B cell (primary cell): ENCODE measurements at regions not wholly inside any gene's neighbourhood (a gene's known extent, or its start where the extent isn't known, plus 50 kb on each side); places are given as distances from the start of the nearest gene placed in this dataset.

Source experiments
- ATAC-seq: fragments of 200-7000 bp; cut with Tn5 transposase; one replicate; pipeline ENCODE4 v1.10.0; 2021; ENCODE audit warnings: low read depth, mild to moderate bottlenecking, moderate number of reproducible peaks, moderate library complexity
- CTCF ChIA-PET: fragments of 350-600 bp; sonication (Branson Sonifier 250); formaldehyde crosslinking; loops from one replicate; lab custom pipeline; 2021; ENCODE audit warnings: antibody characterized with exemption, inconsistent platforms; lab: Charles Lee
- POLR2A ChIA-PET: fragments of 350-600 bp; sonication (Branson Sonifier 250); formaldehyde crosslinking; loops from one replicate; lab custom pipeline; 2021; ENCODE audit warnings: antibody characterized with exemption; lab: Charles Lee
- DNase-seq: peaks from one replicate; pipeline ENCODE4 v3.0.0; 2013
- H2AFZ ChIP-seq: 2 replicates; pipeline ENCODE4 v1.6.1; 2012; ENCODE audit warnings: mild to moderate bottlenecking, low read depth, low read length; ENCODE audit not compliant: insufficient read depth, poor library complexity, severe bottlenecking
- H3K27ac ChIP-seq, 2 donors: 1 replicate in 1 of 2; 2 replicates in 1 of 2; pipeline ENCODE4 v1.5.1; 2012 to 2013; ENCODE audit warnings: low read length in 2 of 2, mild to moderate bottlenecking in 2 of 2, moderate library complexity in 1 of 2
- H3K27me3 ChIP-seq, 4 experiments: fragments of 200-600 bp in 1 of 4; sonication (generic) in 1 of 4; replicated peaks in 1 of 4; 1 replicate in 2 of 4; 2 replicates in 2 of 4; pipeline versions ENCODE4 v1.6.1 to v1.7.0; 2013 to 2016; ENCODE audit warnings: low read length in 3 of 4, mild to moderate bottlenecking in 2 of 4, mixed read lengths in 1 of 4, moderate library complexity in 1 of 4; ENCODE audit not compliant: insufficient read depth in 4 of 4, control insufficient read depth in 3 of 4; ENCODE audit errors: control extremely low read depth in 1 of 4
- H3K36me3 ChIP-seq, 2 experiments: replicated peaks in 1 of 2; 1 replicate in 1 of 2; 2 replicates in 1 of 2; pipeline versions ENCODE4 v1.6.1 to v1.7.1; 2013; ENCODE audit warnings: low read length in 1 of 2; ENCODE audit not compliant: insufficient read depth in 2 of 2, control insufficient read depth in 1 of 2; ENCODE audit errors: control extremely low read depth in 1 of 2, extremely low read depth in 1 of 2
- H3K4me1 ChIP-seq, 2 donors: fragments of 200-600 bp in 1 of 2; sonication (generic) in 1 of 2; 1 replicate in 1 of 2; 2 replicates in 1 of 2; pipeline versions ENCODE4 v1.5.1 to v1.6.1; 2013 to 2017; ENCODE audit warnings: low read length in 2 of 2; ENCODE audit not compliant: control insufficient read depth in 2 of 2, insufficient read depth in 2 of 2
- H3K4me2 ChIP-seq: replicated peaks from 2 replicates; pipeline ENCODE3; 2012; ENCODE audit warnings: mild to moderate bottlenecking, low read depth, low read length; ENCODE audit not compliant: poor library complexity, severe bottlenecking
- H3K4me3 ChIP-seq, 5 experiments: fragments of 200-600 bp in 1 of 5; sonication (generic) in 1 of 5; 1 replicate in 3 of 5; 2 replicates in 2 of 5; pipeline versions ENCODE4 v1.5.1 to v1.7.0; 2011 to 2016; ENCODE audit warnings: low read length in 4 of 5, mild to moderate bottlenecking in 4 of 5, low read depth in 2 of 5, control low read depth in 1 of 5, moderate library complexity in 1 of 5; ENCODE audit not compliant: insufficient read depth in 1 of 5; ENCODE audit errors: control extremely low read depth in 1 of 5, extremely low read depth in 1 of 5
- H3K79me2 ChIP-seq: fragments of 200-600 bp; sonication (generic); one replicate; pipeline ENCODE4 v1.6.0; 2016; ENCODE audit warnings: low read length; ENCODE audit not compliant: control insufficient read depth, insufficient read depth
- H3K9ac ChIP-seq: fragments of 200-600 bp; sonication (generic); 2 replicates; pipeline ENCODE4 v1.6.1; 2017; ENCODE audit warnings: mild to moderate bottlenecking, low read length, moderate library complexity
- H3K9me3 ChIP-seq, 3 donors: one replicate each; pipeline versions ENCODE4 v1.6.1 to v1.7.1; 2013; ENCODE audit warnings: low read length in 2 of 3; ENCODE audit not compliant: control insufficient read depth in 2 of 3, insufficient read depth in 1 of 3; ENCODE audit errors: control extremely low read depth in 1 of 3
- H4K20me1 ChIP-seq: 2 replicates; pipeline ENCODE4 v1.6.0; 2012; ENCODE audit warnings: mild to moderate bottlenecking, low read length; ENCODE audit not compliant: insufficient read depth, control insufficient read depth, poor library complexity, severe bottlenecking
- H3K27ac Mint-ChIP-seq: one replicate; pipeline ENCODE4 v1.8.0; 2021; ENCODE audit warnings: mixed read lengths
- H3K27me3 Mint-ChIP-seq: one replicate; pipeline ENCODE4 v1.8.0; 2021; ENCODE audit warnings: mixed read lengths
- H3K4me1 Mint-ChIP-seq: one replicate; pipeline ENCODE4 v1.8.0; 2021; ENCODE audit warnings: mixed read lengths
- H3K4me3 Mint-ChIP-seq: one replicate; pipeline ENCODE4 v1.8.0; 2021; ENCODE audit warnings: mixed read lengths
- H3K9me3 Mint-ChIP-seq: one replicate; pipeline ENCODE4 v1.8.0; 2022; ENCODE audit warnings: mixed read lengths; ENCODE audit not compliant: insufficient read depth
- CTCF ChIP-seq: fragments of 200-600 bp; IDR thresholded peaks from one replicate; pipeline ENCODE4 v1.8.0; 2022; ENCODE audit warnings: antibody characterized with exemption, mild to moderate bottlenecking
- EZH2 ChIP-seq: IDR thresholded peaks from 2 replicates; pipeline ENCODE4 v1.6.1; 2012; ENCODE audit warnings: borderline replicate concordance, low read depth, mild to moderate bottlenecking, moderate library complexity, low read length; ENCODE audit not compliant: insufficient read depth, poor library complexity, severe bottlenecking
- WGBS: methylation state at CpG from one replicate; pipeline ENCODE4 v1.1.5; 2013; ENCODE audit warnings: missing lambda C conversion rate; ENCODE audit not compliant: insufficient coverage; 5-methylcytosine and 5-hydroxymethylcytosine counted together
- intact Hi-C: fragments of 100-400 bp; cut with micrococcal nuclease; formaldehyde crosslinking; loops from one replicate; pipeline ENCODE4 v1.10.0; 2022

GRCh38 chr1:88001460-88001859 is 672.8 kb downstream of the LMO4 start:
- Mint-ChIP-seq H3K27me3 (peaks cover 12% of the 10 kb centered on the region), H3K4me3 (no peak overlapping the region), H3K27ac (no peak overlapping the region), H3K9me3 (no peaks in the 10 kb centered on the region), H3K4me1 (no peaks in the 10 kb centered on the region)
- Histone ChIP-seq H3K36me3 (no peaks in the 10 kb centered on the region), H3K79me2 (no peaks in the 10 kb centered on the region), H3K4me1 (no peaks in the 10 kb centered on the region), H2AFZ (no peak overlapping the region), H3K9ac (no peak overlapping the region), H3K9me3 (peaks cover 0 to 1% (median 0%) of the 10 kb centered on the region in 3 donors), H3K4me2 (no peak overlapping the region), H4K20me1 (no peaks in the 10 kb centered on the region), H3K4me3 (no peak overlapping the region), H3K27ac (no peak overlapping the region), H3K27me3 (peaks cover 0 to 6% (median 0%) of the 10 kb centered on the region in 4 experiments)
- 89% methylated on average over 1 of the region's 1 CpG for WGBS
- TF ChIP-seq EZH2 (no peak), CTCF (no peak)
- ATAC-seq (no peak), DNase-seq (no peak)
- ChIA-PET POLR2A (no interaction called here), CTCF (no interaction called here)
- intact Hi-C loops = no loop called here

- no peak overlapping the region for H3K27ac ChIP-seq
- no peak overlapping the region for H3K4me3 ChIP-seq
- ATAC-seq = no peak
- Mint-ChIP-seq H3K9me3 (no peaks in the 10 kb centered on the region), H3K27me3 (peaks cover 12% of the 10 kb centered on the region), H3K27ac (no peak overlapping the region), H3K4me1 (no peaks in the 10 kb centered on the region), H3K4me3 (no peak overlapping the region)
- H3K27me3 ChIP-seq = peaks cover 0 to 6% (median 0%) of the 10 kb centered on the region in 4 experiments
- WGBS = no CpG with 5 or more reads among the region's 2 CpGs
- TF ChIP-seq CTCF (no peak), EZH2 (no peak)
- ChIA-PET CTCF (no interaction called here), POLR2A (no interaction called here)
- no peaks in the 10 kb centered on the region for H4K20me1 ChIP-seq
- H2AFZ ChIP-seq = no peak overlapping the region
- intact Hi-C loops = no loop called here
- no peaks in the 10 kb centered on the region for H3K4me1 ChIP-seq
- H3K4me2 ChIP-seq = no peak overlapping the region
- H3K36me3 ChIP-seq = no peaks in the 10 kb centered on the region
- no peaks in the 10 kb centered on the region for H3K79me2 ChIP-seq
- no peak for DNase-seq
- H3K9me3 ChIP-seq = peaks cover 0 to 1% (median 0%) of the 10 kb centered on the region in 3 donors
- no peak overlapping the region for H3K9ac ChIP-seq
Measured at GRCh38 chr1:88003255-88003654, 674.6 kb downstream of the LMO4 start.
